OCI-LY3 (cell line): ENCODE measurements at regions not wholly inside any gene's neighbourhood (a gene's known extent, or its start where the extent isn't known, plus 50 kb on each side); places are given as distances from the start of the nearest gene placed in this dataset.
"Not testable (repeated sequence)": the region's sequence is repeated elsewhere in the genome, so short reads cannot be mapped to it uniquely, and the experiment has no call there.

Experiments
- H2AFZ ChIP-seq: fragments of 200-600, 300-600 bp; shearing (Covaris generic); 2 replicates; pipeline ENCODE4 v1.6.0; 2014; ENCODE audit warnings: antibody characterized with exemption, low read depth, low read length
- H3K27ac ChIP-seq: fragments of 200-600, 300-600 bp; sonication (generic); 2 replicates; pipeline ENCODE4 v1.5.1; 2014; ENCODE audit warnings: mild to moderate bottlenecking, low read length, moderate library complexity, mixed read lengths
- H3K27me3 ChIP-seq: fragments of 200-600, 300-600 bp; sonication (generic); 2 replicates; pipeline ENCODE4 v1.6.1; 2014; ENCODE audit warnings: low read depth, low read length, mixed read lengths
- H3K36me3 ChIP-seq: fragments of 200-600, 300-600 bp; sonication (generic); replicated peaks from 2 replicates; pipeline ENCODE3; 2014; ENCODE audit warnings: low read depth, low read length, mixed read lengths
- H3K4me1 ChIP-seq: fragments of 300-600, 200-600 bp; sonication (generic); 2 replicates; pipeline ENCODE4 v1.6.1; 2014; ENCODE audit warnings: low read length, mixed read lengths
- H3K4me2 ChIP-seq: fragments of 200-600, 300-600 bp; sonication (generic); 2 replicates; pipeline ENCODE4 v1.6.1; 2014; ENCODE audit warnings: low read length, mixed read lengths
- H3K4me3 ChIP-seq: fragments of 300-600, 200-600 bp; sonication (generic); 2 replicates; pipeline ENCODE4 v1.5.1; 2014; ENCODE audit warnings: antibody characterized with exemption, mild to moderate bottlenecking, low read length, moderate library complexity
- H3K79me2 ChIP-seq: fragments of 300-600, 200-600 bp; shearing (Covaris generic); 2 replicates; pipeline ENCODE4 v1.6.1; 2014; ENCODE audit warnings: mild to moderate bottlenecking, low read length, mixed read lengths
- H3K9ac ChIP-seq: fragments of 300-600, 200-600 bp; shearing (Covaris generic); 2 replicates; pipeline ENCODE4 v1.6.0; 2014; ENCODE audit warnings: mild to moderate bottlenecking, low read length, moderate library complexity
- H3K9me3 ChIP-seq: fragments of 200-600, 300-600 bp; shearing (Covaris generic); 2 replicates; pipeline ENCODE4 v1.6.1; 2014; ENCODE audit warnings: low read length, mixed read lengths; ENCODE audit not compliant: insufficient read depth
- H4K20me1 ChIP-seq: fragments of 200-600, 300-600 bp; sonication (generic); 2 replicates; pipeline ENCODE4 v1.6.1; 2016; ENCODE audit warnings: low read length, mixed read lengths; ENCODE audit not compliant: insufficient read depth
- EZH2phosphoT487 ChIP-seq: fragments of 200-600 bp; shearing (Covaris generic); IDR thresholded peaks from 2 replicates; pipeline ENCODE4 v1.6.1; 2018; ENCODE audit warnings: antibody characterized with exemption, mixed run types, low read depth
- TF ChIP-seq, protein P1 (sequence below): fragments of 200-600, 300-600 bp; sonication (generic); IDR thresholded peaks from 2 replicates; pipeline ENCODE4 v1.5.1; 2014; ENCODE audit warnings: antibody characterized with exemption, low read length, low read depth

DNA sequence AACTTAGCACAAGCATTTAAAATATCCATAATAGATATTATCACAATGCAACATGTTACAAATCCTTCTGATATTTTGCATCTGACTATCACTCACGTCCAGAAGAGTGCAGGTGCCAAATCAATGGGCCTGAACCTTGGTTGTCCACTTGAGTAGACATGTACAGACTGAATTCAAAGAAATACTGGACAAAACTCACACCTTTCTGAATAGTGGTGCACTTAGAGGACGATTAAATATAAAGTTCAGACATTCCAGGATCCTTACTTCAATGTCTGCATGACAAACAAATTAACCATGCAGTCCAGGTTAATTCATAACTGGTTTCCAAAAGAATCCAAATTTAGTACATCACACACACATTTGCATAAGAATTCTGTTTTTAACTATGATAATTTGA lies 406.0 kb upstream of the EDA2R start:
- Histone ChIP-seq H3K27ac (no peak overlapping the region), H3K36me3 (no peaks in the 10 kb centered on the region), H3K4me2 (no peak overlapping the region), H3K9me3 (no peaks in the 10 kb centered on the region), H4K20me1 (no peaks in the 10 kb centered on the region), H3K9ac (no peak overlapping the region), H3K27me3 (no peaks in the 10 kb centered on the region), H3K4me1 (no peaks in the 10 kb centered on the region), H3K4me3 (no peak overlapping the region), H2AFZ (no peak overlapping the region), H3K79me2 (no peaks in the 10 kb centered on the region)
- TF ChIP-seq, protein P1, sequence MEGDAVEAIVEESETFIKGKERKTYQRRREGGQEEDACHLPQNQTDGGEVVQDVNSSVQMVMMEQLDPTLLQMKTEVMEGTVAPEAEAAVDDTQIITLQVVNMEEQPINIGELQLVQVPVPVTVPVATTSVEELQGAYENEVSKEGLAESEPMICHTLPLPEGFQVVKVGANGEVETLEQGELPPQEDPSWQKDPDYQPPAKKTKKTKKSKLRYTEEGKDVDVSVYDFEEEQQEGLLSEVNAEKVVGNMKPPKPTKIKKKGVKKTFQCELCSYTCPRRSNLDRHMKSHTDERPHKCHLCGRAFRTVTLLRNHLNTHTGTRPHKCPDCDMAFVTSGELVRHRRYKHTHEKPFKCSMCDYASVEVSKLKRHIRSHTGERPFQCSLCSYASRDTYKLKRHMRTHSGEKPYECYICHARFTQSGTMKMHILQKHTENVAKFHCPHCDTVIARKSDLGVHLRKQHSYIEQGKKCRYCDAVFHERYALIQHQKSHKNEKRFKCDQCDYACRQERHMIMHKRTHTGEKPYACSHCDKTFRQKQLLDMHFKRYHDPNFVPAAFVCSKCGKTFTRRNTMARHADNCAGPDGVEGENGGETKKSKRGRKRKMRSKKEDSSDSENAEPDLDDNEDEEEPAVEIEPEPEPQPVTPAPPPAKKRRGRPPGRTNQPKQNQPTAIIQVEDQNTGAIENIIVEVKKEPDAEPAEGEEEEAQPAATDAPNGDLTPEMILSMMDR, result no peak
- TF ChIP-seq EZH2phosphoT487, result no peak

DNA sequence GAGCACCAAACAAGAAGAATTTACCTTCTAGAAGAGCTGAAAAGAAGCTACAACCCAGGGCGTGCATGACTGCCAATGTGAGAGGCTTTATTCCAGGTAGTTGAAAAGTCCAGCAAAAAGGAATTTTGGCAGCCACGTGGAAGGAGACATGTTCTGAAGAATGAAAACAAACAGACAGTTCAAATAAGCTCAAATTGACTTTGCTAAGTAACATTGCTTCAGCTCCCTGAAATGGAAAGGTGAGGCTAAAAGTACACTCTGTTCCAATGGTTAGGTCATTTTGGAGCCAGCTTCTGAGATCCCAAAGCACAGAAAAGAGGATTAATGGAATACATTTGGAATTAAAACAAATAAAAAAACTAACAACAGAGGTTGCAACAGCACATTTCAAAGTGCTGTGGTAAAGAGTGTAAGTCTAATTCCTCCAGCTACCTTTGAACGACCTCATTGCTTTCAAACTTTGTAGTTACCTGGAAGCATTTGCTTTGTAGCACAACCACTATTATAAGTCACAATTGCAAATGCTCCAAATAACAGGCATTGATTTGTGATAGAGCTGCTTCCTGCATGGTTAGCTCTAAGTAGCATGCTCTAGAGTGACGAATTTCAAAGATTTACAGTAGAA lies 405.3 kb upstream of the EDA2R start:
- Histone ChIP-seq H3K4me3 (no peak overlapping the region), H4K20me1 (no peaks in the 10 kb centered on the region), H3K27ac (no peak overlapping the region), H3K9ac (no peak overlapping the region), H3K27me3 (no peaks in the 10 kb centered on the region), H3K4me1 (no peaks in the 10 kb centered on the region), H2AFZ (no peak overlapping the region), H3K4me2 (no peak overlapping the region), H3K36me3 (no peaks in the 10 kb centered on the region), H3K9me3 (no peaks in the 10 kb centered on the region), H3K79me2 (no peaks in the 10 kb centered on the region)
- TF ChIP-seq, protein P1, result no peak
- TF ChIP-seq EZH2phosphoT487, result no peak

DNA sequence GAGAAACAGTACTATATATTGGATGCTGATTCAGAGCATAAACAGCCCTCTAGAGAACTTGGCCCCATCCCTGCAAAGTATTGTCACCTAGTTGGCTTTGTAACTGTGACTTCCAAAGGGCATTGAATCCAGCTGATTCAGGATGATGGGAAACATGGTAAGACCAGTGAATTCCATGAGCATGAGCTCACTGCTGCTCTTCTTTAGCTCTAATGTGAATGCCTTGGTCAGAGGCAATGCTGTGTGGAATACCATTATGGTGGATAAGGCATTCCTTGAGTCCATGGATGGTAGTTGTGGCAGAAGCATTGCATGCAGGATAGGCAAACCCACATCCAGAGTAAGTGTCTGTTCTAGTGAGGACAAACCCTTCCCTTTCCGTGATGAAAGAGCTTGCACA lies 365.6 kb upstream of the EDA2R start:
- Histone ChIP-seq H3K4me1 (no peaks in the 10 kb centered on the region), H3K27ac (no peak overlapping the region), H2AFZ (no peak overlapping the region), H4K20me1 (no peaks in the 10 kb centered on the region), H3K4me3 (no peak overlapping the region), H3K27me3 (no peaks in the 10 kb centered on the region), H3K79me2 (no peaks in the 10 kb centered on the region), H3K9ac (no peak overlapping the region), H3K36me3 (no peaks in the 10 kb centered on the region), H3K9me3 (no peaks in the 10 kb centered on the region), H3K4me2 (no peak overlapping the region)
- TF ChIP-seq, protein P1, result no peak

DNA sequence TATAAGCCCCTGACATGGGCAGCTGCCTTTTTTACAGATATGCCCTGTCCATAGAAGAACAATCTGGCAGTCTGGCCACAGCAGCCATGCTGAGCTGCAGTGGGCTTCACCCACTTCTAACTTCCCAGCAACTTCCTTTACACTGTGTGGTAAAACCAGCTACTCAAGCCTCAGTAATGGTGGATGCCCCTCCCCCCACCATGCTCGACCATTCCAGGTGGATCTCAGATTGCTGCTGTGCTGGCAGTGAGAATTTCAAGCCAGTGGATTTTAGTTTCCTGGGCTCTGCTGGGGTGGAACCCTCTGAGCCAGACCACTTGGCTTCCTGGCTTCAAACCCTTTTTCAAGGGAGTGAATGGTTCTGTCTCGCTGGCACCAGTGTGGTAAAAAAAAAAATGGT lies 355.9 kb upstream of the EDA2R start:
- no peak overlapping the region for H2AFZ ChIP-seq
- no peak overlapping the region for H3K9ac ChIP-seq
- H4K20me1 ChIP-seq, result no peaks in the 10 kb centered on the region
- H3K36me3 ChIP-seq, result no peaks in the 10 kb centered on the region
- H3K4me3 ChIP-seq, result no peak overlapping the region
- H3K4me2 ChIP-seq, result no peak overlapping the region
- H3K27me3 ChIP-seq, result no peaks in the 10 kb centered on the region
- no peaks in the 10 kb centered on the region for H3K9me3 ChIP-seq
- no peak for TF ChIP-seq EZH2phosphoT487
- TF ChIP-seq, protein P1, result no peak
- no peaks in the 10 kb centered on the region for H3K4me1 ChIP-seq
- no peaks in the 10 kb centered on the region for H3K79me2 ChIP-seq
- no peak overlapping the region for H3K27ac ChIP-seq

DNA sequence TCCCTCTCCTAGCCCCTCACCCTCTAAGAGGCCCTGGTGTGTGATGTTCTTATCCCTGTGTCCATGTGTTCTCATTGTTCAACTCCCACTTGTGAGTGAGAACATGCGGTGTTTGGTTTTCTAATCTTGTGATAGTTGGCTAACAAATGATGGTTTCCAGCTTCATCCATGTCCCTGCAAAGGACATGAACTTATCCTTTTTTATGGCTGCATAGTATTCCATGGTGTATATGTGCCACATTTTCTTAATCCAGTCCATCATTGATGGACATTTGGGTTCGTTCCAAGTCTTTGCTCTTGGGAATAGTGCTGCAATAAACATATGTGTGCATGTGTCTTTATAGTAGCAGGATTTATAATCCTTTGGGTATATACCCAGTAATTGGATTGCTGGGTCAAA lies 353.2 kb upstream of the EDA2R start:
- H3K27ac ChIP-seq, H2AFZ ChIP-seq, H3K36me3 ChIP-seq, H4K20me1 ChIP-seq, H3K79me2 ChIP-seq, H3K4me3 ChIP-seq, H3K27me3 ChIP-seq, H3K4me1 ChIP-seq, H3K9me3 ChIP-seq, H3K4me2 ChIP-seq, H3K9ac ChIP-seq: not testable (repeated sequence)
